Right lobe of liver (tissue), 6 donors: ENCODE measurements at regions not wholly inside any gene's neighbourhood (a gene's known extent, or its start where the extent isn't known, plus 50 kb on each side); places are given as distances from the start of the nearest gene placed in this dataset.
A peak's percentile ranks its signal among the peaks of the same experiment; 100 is the strongest.

Experiments used
- ATAC-seq, 4 donors: fragments of 200-7000 bp; cut with Tn5 transposase; one replicate each; pipeline ENCODE4 v1.9.1; 2020; ENCODE audit warnings: mild to moderate bottlenecking in 4 of 4, moderate library complexity in 4 of 4
- DNase-seq, 3 donors: peaks; one replicate each; pipeline ENCODE4 v3.0.0-alpha.2; 2020
- H3K27ac ChIP-seq, 3 donors: fragments of 200-600 bp; one replicate each; pipeline ENCODE4 v1.8.0; 2022
- H3K27me3 ChIP-seq, 2 donors: fragments of 200-600 bp; one replicate each; pipeline ENCODE4 v1.8.0; 2022
- H3K36me3 ChIP-seq, 4 donors: fragments of 200-600 bp; sonication (generic) in 1 of 4; one replicate each; pipeline versions ENCODE4 v1.5.1 to v1.8.0; 2017 to 2022; ENCODE audit warnings: control low read depth in 1 of 4
- H3K4me1 ChIP-seq, 4 donors: fragments of 200-600 bp; sonication (generic) in 1 of 4; one replicate each; pipeline versions ENCODE4 v1.5.1 to v1.8.0; 2017 to 2022; ENCODE audit warnings: control low read depth in 1 of 4
- H3K4me3 ChIP-seq, 3 donors: fragments of 200-600 bp; one replicate each; pipeline ENCODE4 v1.8.0; 2022
- H3K9me3 ChIP-seq, 4 donors: fragments of 200-600 bp; sonication (generic) in 1 of 4; one replicate each; pipeline versions ENCODE4 v1.5.1 to v1.8.0; 2017 to 2022; ENCODE audit warnings: control low read depth in 1 of 4
- POLR2A ChIP-seq: fragments of 450-650 bp; IDR thresholded peaks from one replicate; pipeline ENCODE4 v1.6.1; 2017; ENCODE audit warnings: antibody characterized with exemption, mild to moderate bottlenecking
- WGBS: methylation state at CpG from one replicate; pipeline ENCODE4 v1.1.6; 2018; ENCODE audit warnings: low coverage, low lambda C conversion rate; ENCODE audit not compliant: insufficient coverage; ENCODE audit errors: missing lambda C conversion rate; 5-methylcytosine and 5-hydroxymethylcytosine counted together
- intact Hi-C, 2 donors: fragments of 100-400 bp; cut with DNase I; formaldehyde crosslinking; loops; one replicate each; pipeline versions ENCODE4 v1.11.2 to v1.14.1; 2022
- TF ChIP-seq, protein P1 (sequence below), 4 donors: fragments of 200-600 bp in 3 of 4; fragments of 450-650 bp in 1 of 4; IDR thresholded peaks; one replicate each; pipeline versions ENCODE4 v1.5.1 to v1.8.0; 2016 to 2022; ENCODE audit warnings: antibody characterized with exemption in 4 of 4, mild to moderate bottlenecking in 2 of 4
- donor health status: DM: no; HTN: yes; CAD: no.
- donor health status: DM: no; HTN: no; CAD: no.
- donor health status: DM: no; HTN: no; CAD: no.
- donor health status: DM: no; HTN: yes; CAD: no.
- donor health status: DM: no; HTN: yes; CAD: no.

- Histone ChIP-seq H3K9me3 (no peaks in the 10 kb centered on the region), H3K36me3 (no peaks in the 10 kb centered on the region), H3K4me3 (no peak overlapping the region), H3K27me3 (no peaks in the 10 kb centered on the region), H3K4me1 (no peaks in the 10 kb centered on the region), H3K27ac (no peak overlapping the region)
- DNase-seq = no peak
- no peak for ATAC-seq
- TF ChIP-seq POLR2A = no peak
- TF ChIP-seq, protein P1, sequence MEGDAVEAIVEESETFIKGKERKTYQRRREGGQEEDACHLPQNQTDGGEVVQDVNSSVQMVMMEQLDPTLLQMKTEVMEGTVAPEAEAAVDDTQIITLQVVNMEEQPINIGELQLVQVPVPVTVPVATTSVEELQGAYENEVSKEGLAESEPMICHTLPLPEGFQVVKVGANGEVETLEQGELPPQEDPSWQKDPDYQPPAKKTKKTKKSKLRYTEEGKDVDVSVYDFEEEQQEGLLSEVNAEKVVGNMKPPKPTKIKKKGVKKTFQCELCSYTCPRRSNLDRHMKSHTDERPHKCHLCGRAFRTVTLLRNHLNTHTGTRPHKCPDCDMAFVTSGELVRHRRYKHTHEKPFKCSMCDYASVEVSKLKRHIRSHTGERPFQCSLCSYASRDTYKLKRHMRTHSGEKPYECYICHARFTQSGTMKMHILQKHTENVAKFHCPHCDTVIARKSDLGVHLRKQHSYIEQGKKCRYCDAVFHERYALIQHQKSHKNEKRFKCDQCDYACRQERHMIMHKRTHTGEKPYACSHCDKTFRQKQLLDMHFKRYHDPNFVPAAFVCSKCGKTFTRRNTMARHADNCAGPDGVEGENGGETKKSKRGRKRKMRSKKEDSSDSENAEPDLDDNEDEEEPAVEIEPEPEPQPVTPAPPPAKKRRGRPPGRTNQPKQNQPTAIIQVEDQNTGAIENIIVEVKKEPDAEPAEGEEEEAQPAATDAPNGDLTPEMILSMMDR (IDR thresholded peaks at IDR 0.05) = no peak
- WGBS = 29% methylated on average over 11 of the region's 16 CpGs
- intact Hi-C loops = no loop called here
These were observed 221.1 kb downstream of the GALR1 start for GRCh38 chr18:77470569-77471413.

GRCh38 chr18:77472509-77472908, 222.9 kb downstream of the GALR1 start:
- Histone ChIP-seq H3K27me3 (no peaks in the 10 kb centered on the region), H3K4me1 (no peaks in the 10 kb centered on the region), H3K27ac (no peak overlapping the region), H3K9me3 (no peaks in the 10 kb centered on the region), H3K4me3 (no peak overlapping the region), H3K36me3 (no peaks in the 10 kb centered on the region)
- TF ChIP-seq, protein P1 (IDR thresholded peaks at IDR 0.05) = no peak
- 50% methylated on average over 1 of the region's 1 CpG for WGBS
- intact Hi-C loops = no loop called here
- ATAC-seq (no peak), DNase-seq (no peak)

DNA sequence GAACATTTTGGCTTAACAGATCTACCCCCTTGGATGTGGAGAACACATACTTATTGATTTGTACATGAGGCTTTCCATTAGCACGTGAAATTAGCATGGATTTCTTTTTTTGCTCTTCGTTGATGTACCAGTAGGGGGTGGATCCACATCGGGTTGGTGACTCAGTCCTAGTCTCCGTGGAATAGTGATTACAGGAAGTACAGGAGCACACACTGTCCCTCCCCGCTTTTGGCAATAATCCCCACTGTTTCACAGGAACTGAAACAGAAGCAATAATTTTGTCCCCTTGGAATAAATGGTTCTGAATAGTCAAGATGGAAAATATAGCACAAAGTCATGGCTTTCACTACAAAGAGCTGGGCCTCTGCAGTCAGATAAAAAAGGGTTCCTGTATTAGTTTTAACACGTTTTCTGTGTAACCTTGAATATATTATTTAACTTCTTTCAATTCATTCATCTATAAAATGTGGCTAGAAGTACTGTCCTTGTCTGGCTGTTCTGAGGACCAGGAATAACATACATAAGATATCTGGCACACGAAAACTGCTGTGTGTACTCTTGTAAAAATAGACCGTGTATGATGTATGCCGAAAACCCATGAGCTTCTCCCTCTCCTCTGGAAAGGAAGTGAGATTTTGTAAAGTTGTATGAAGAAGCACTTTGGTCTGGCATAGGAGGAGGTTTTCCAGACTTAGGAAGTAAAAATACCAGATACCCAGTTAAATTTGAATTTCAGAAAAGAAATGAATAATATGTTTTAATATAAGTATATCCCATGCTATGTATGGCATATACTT, 229.2 kb downstream of the GALR1 start:
- no peaks in the 10 kb centered on the region for H3K4me1 ChIP-seq
- intact Hi-C loops = no loop called here
- ATAC-seq = peak; percentile 68 to 93 (median 90)
- H3K27me3 ChIP-seq = no peaks in the 10 kb centered on the region
- no peak overlapping the region for H3K27ac ChIP-seq
- H3K9me3 ChIP-seq = no peaks in the 10 kb centered on the region
- TF ChIP-seq, protein P1 (IDR thresholded peaks at IDR 0.05) = peak in 3 of 4 donors; percentile 11 to 19 (median 15)
- no peak for TF ChIP-seq POLR2A
- no peak overlapping the region for H3K4me3 ChIP-seq
- WGBS = 20% methylated on average over 9 of the region's 9 CpGs
- no peak for DNase-seq
- no peaks in the 10 kb centered on the region for H3K36me3 ChIP-seq

DNA sequence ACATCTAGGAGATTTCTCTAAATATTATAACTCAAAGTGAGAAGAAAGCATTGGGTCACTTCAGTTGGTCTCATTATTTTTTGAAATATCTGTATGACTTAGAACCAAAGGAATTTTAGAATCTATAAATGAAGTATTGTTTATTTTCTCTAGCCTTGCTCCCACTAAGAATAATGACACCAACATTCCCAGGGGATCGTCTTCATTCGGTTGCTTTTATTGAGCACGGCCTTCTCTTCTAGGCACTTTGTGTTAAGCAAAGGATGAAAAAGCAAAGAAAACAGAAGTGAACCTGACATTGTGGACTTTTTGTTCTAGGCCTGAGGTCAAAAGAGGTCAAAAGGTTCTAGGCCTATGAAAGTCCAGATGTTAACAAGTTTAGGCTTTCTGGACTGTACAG, 231.9 kb downstream of the GALR1 start:
- no peaks in the 10 kb centered on the region for H3K4me1 ChIP-seq
- H3K36me3 ChIP-seq = no peaks in the 10 kb centered on the region
- intact Hi-C loops = no loop called here
- no peaks in the 10 kb centered on the region for H3K27me3 ChIP-seq
- no peak for DNase-seq
- TF ChIP-seq, protein P1 (IDR thresholded peaks at IDR 0.05) = no peak
- no peak for TF ChIP-seq POLR2A
- no peaks in the 10 kb centered on the region for H3K9me3 ChIP-seq
- 75% methylated on average over 3 of the region's 3 CpGs for whole genome bisulfite sequencing
- ATAC-seq = no peak
- H3K4me3 ChIP-seq = no peak overlapping the region
- H3K27ac ChIP-seq = no peak overlapping the region
